DMS153 treated with DMSO at 0.1 percent for 48 hours (cell line): ENCODE measurements at regions not wholly inside any gene's neighbourhood (a gene's known extent, or its start where the extent isn't known, plus 50 kb on each side); places are given as distances from the start of the nearest gene placed in this dataset.

Experiments
- DNase-seq: peaks from one replicate; lab custom pipeline; 2025; ENCODE audit not compliant: unreplicated experiment; lab: John Stamatoyannopoulos, UW

DNA sequence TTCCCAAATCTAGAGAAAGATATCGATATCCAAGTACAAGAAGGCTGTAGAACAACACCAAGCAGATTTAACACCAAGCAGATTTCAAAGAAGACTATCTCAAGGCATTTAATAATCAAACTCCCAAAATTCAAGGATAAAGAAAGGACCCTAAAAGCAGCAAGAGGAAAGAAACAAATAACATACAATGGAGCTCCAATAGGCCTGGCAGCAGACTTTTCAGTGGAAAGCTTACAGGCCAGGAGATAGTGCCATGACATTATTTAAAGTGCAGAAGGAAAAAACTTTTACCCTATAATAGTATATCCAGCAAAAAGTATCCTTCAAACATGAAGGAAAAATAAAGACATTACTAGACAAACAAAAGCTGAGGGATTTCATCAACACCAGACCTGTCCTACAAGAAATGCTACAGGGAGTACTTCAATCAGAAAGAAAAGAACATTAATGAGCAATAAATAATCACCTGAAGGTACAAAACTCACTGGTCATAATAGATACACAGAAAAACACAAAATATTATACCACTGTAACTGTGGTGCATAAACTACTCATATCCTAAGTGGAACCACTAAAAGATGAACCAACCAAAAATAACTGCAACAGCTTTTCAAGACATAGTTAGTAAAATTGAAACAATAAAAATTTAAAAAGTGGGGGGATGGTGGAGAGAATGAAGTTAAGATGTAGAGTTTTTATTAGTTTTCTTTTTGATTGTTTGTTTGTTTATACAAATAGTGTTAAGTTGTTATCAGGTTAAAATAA, 267.2 kb downstream of the AUH start:
- DNase-seq: no peak

DNA sequence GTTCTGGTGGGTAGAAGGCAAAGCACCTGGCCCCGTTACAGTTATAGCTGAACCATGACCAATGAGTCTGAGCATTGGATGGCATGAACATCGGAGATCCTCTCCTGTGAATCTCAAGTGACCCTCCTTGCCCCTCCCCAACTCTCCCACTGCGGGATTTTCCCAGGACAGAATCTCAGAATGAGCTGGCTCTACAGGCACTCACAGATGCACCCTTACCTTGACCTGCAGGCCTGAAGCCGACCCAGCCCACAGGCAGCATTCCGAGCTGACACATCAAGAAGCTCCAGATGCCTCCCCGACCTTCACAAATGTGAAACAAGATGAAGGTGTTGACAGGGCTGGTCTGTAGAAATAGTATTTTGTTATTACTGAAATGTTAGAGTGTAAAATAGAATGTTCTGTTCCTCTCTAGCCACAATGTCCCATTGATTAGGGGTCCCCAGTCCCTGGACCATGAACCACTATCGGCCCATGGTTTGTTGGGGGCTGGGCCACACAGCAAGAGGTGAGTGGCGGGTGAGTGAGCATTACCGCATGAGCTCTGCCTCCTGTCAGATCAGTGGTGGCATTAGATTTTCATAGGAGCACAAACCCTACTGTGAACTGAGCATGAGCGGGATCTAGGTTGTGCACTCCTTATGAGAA, 263.4 kb downstream of the AUH start:
- no peak for DNase-seq

DNA sequence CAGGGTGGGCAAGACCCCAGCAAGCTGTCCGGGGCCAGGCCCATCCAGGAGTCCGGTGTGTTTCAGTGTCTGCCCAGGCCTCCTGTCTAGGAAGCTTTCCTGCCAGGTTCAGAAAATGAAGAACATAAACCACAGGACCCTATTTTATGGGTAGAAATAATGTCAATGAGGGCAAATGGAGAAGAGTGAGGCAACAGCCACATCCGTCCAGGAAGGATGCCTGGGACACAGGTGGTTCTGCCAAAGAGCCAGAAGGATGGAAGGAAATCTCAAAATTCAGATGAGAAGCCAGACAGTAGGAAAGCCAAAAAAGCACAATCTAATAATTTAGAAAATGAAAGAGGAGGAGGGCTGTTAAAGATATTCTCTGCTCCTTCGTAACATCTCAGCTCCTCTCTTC, 262.3 kb downstream of the AUH start:
- no peak for DNase-seq

- DNase-seq: no peak
These were observed 260.8 kb downstream of the AUH start for GRCh38 chr9:91100878-91101450.

DNA sequence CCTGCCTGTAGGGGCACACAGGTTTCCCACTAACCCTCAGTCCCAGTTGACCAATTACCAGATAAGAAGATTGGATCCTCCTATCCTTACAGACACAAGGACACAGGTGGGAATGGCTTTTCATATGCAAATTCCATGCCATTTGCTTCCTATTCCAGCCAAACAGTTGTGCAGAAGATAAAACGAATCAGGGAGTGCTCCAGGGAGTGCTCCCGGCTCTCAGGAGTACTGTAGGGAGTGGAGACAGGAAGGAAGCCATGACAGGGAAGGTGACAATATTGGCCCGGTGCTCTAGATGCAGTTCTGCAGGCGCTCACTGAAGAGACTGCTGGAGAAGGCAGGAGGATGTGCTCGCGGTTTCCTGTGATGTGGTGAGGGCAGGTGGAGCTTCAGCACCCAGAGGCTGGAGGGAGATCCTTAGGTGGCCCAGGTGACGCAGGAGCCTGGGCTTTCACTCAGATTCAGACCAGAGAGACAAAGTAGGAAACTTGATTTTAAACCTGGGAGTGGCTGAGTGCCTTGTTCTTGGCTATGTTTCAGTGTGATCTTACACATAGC, 260.0 kb downstream of the AUH start:
- DNase-seq: no peak

DNA sequence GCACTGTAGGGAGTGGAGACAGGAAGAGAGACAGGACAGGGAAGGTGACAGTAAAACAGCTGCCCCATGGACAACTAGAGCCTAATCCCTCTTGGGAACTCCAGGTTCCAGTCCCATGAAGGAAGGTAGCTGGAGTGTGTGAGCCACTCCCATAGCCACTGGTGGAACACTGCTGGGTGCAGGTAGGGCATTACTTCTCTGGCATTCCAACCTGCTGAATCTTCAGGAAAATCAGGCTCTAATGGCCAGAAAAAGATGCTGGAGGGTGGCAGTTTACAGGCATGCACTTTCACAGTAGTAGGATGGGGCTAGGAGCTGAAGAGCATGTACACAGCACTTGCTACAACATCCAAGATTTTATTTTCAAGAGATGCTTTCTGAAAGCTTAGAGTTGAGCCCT, 259.4 kb downstream of the AUH start:
- no peak for DNase-seq

DNA sequence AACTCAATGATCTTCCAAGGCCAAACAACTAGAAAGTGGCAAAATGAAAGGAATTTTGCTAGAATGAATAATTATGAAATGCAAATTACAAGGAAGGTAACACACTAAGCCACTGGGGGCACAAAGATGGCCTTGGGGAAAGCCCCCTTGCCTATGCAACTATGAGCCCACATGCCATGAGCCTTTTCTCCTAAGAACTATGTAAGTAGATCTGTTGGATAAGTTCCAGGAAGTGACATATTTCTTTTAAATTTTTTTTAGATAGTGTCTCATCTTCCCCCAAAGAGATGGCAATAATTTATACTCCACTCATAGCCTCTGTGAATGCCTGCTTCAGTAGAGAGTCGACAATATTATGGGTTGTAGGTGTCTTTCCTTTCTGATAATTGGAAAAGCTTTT, 257.8 kb downstream of the AUH start:
- no peak for DNase-seq

DNA sequence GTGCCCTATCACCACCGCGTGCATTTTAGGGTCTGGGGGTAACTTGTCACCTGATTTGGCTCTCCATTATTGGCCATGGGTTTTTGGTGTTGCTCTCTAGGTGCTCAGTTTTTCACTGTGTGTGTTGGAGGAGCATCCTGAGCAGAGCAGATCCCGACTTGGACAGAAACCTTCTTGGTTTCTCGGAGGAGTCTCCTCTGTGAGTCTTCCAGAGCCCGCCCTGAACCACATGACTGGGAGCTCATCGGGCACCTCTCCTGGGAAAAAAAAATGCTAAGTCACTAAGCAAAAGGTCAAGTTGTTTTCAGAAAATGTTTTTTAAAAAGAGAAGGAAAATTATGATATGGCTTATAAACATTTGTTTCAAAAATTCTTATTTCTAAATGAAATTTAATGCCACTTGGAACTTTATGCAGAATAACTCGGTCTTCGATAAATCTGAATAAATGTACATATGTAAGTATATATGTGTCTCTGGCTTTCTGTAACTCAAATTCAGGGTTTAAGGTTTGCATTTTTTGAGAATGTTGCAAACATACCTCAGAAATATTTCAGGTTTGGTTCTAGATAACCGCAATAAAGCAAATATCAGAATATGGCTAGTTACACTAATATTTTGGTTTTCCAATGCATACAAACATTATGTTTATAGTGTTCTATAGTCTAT, 255.2 kb downstream of the AUH start:
- no peak for DNase-seq

DNA sequence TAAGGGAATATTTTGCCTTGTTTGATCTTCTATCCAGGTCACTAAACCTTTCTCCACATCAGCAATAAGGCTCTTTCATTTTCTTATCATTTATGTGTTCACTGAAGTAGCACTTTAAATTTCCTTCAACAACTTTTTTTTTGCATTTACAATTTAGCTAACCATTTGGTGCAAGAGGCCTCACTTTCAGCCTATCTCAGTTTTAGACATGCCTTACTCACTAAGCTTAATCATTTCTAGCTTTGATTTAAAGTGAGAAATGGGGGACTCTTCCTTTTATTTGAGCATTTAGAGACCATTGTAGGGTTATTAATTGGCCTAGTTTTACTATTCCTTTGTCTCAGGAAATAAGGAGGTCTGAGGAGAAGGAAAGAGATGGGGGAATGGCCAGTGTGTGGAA, 250.5 kb downstream of the AUH start:
- no peak for DNase-seq

DNA sequence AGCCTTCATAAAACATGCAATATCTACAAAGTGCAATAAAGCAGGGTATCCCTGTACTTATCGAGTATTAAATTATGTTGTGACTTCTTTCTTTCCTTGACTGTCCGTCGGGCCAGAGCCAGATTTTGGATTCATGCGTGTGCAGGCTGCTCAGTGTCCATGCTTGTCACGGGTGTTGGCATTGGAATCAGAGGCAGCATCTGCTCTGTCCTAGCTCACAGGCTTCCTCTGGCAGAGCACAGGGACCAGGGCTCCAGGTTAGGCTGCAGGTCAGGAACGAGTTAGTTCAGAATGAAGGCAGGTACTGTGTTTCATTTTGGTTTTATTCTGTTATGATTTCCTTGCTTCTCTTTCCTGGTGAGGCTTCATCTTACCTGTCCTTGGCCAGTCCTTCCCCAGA, 249.8 kb downstream of the AUH start:
- no peak for DNase-seq

DNA sequence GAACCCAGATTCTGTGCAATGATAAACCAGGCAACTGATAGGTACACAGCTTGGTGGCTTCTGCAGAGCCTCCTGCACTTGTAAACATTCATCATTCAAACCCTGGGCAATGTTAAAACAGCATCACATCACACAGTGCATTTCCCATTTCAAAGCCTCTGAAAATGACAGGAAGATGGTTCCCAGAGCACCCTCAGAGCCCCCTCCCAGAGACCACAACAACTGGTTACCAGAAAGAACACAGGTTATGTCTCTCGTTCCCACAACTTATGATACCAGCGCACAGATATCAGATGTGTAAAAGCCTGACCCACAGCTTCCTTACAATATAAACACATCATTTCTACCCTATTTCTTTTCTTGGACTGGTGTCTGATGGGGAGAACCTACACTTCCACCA, 248.7 kb downstream of the AUH start:
- no peak for DNase-seq

DNA sequence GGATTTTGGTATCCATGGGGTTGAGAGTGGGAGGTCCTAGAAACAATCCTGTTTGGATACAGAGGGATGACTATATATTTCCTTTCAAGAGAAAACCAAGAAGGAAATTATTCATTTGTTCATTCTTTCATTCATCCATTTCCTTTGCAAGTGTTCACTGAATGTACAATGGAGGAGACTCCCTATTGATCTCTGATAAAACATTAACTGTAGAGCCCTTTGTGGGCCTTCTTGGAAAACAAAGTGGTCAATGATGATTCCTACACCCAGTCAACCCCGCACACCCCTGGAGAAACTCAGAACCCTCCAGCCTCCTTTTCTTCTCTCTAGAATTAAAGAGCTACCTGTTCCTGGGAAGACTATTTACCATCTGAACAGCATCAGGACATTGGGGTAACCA, 247.3 kb downstream of the AUH start:
- no peak for DNase-seq

- DNase-seq: no peak
These were observed 245.5 kb downstream of the AUH start for GRCh38 chr9:91116211-91116610.

GRCh38 chr9:91116711-91117110, 245.0 kb downstream of the AUH start:
- no peak for DNase-seq

DNA sequence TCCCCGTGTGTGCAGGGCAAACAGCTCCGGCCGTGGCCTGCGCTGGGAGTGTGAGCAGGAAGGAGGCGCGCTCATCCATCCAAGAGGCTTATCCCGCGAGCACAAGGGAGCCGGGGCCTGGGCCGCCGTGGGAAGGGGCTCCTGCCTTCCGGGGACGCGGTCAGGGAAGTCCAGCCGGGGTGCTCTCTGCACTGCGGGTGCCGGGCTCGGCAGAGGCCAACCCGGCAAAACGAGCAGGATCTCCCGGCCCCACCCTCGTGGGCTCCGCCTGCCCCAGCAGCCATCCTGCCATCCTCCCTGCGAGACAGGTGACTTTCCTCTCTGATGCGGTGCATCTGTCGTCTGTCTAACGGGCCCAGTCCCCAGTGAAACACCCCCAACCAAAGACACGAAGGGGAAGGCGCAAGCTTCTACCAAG, 244.2 kb downstream of the AUH start:
- no peak for DNase-seq

- DNase-seq: peak; percentile 62
These were observed 243.6 kb downstream of the AUH start for GRCh38 chr9:91117959-91118703.

DNA sequence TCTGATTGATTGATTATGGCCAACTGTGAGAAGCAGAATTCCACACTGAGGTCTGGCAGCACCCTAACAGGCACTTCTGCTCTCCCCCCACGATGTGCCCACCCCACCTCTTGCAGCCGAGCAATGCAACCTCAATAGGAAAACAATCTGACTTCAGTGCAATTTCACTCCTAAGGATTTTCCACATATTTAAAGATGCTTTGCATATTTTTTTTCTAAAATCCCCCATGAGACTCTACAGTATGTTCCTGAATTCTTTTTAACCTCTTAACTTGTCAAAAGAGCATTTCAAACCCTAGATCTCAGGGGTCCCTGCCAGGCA, 243.1 kb downstream of the AUH start:
- DNase-seq: no peak

GRCh38 chr9:91119142-91119541, 242.6 kb downstream of the AUH start:
- no peak for DNase-seq

DNA sequence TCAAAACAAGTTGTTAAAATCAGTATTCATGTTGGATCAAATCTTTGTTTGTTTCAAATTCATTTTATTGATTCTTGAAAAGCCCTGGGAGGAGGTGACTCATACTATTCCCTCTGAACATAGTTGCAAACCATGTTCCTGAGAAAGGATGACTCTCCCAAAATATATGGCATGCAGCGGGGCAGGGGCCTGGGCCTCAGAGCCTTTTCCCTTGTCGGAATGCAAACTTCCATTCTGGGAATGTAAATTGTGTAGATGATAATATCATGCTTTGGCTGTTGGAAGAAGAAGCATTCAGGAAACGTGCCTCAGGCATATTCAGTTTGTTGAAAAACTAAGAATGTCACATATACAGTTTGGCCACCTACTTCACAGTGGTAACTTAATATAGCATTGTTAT, 242.0 kb downstream of the AUH start:
- DNase-seq: no peak

DNA sequence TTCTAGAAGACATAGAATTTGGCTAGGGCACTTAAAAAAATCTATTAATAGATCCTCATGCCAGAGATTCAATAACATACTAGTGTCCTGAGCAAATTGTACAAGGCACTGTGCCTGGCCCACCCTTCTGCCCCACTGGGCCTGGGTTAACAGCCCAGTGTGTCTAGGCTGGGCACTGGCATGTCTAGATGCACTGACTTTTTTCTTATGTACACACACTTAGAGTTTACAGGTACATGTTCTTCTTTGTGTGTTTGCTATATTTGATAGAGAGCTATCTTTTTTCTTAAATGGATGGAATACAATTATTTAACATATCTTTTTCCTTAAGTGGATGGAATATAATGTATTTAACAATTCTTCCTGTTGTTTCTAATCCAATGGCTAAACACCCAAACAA, 241.5 kb downstream of the AUH start:
- no peak for DNase-seq

DNA sequence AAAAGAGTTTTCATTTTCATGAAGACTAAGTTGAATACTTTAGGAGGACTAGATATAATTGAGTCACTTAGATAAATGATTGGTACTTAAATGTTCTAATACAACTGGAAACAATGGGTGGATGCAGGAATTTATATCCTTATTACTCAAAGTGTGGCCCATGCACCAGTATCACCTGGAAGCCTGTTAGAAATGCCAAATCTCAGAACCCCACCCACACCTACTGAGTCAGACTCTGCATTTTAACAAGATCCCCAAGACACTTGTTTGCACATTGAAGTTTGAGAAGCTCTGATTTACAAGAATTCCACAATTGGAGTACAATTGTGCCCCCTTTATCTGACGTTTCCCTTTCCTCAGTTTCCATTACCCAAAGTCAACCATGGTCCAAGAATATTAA, 239.0 kb downstream of the AUH start:
- no peak for DNase-seq
